ENCODE measurements at regions not wholly inside any gene's neighbourhood (a gene's known extent, or its start where the extent isn't known, plus 50 kb on each side); places are given as distances from the start of the nearest gene placed in this dataset.

DNA sequence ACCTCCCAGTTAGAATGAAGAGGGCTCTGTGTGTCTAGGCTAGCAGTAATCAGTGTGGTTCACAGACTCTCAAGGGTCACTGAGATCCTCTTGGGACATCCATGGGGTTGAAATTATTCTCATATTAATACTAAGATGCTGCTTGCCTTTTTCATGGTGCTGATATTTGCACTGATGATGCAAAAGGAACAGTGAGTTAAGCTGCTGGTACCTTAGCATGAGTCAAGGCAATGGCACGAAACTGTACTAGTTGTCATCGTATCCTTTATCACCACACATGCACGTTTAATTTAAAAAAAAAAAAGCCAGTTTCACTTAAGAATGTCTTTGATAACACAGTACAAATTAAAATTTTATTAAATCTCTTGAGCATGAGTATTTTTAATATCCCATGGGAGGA lies 151.9 kb upstream of the TANK start:
- no peaks in the 10 kb centered on the region for H3K36me3 Mint-ChIP-seq (ENCODE audit: low read depth)
- H3K27me3 Mint-ChIP-seq, result peaks cover 10% of the 10 kb centered on the region
- DNase-seq (no peak), ATAC-seq (no peak)
- no peak overlapping the region for H3K4me3 Mint-ChIP-seq
- H3K4me1 Mint-ChIP-seq, result peaks cover 3% of the 10 kb centered on the region
- H3K27ac Mint-ChIP-seq, result no peak overlapping the region
- no peaks in the 10 kb centered on the region for H3K9me3 Mint-ChIP-seq

DNA sequence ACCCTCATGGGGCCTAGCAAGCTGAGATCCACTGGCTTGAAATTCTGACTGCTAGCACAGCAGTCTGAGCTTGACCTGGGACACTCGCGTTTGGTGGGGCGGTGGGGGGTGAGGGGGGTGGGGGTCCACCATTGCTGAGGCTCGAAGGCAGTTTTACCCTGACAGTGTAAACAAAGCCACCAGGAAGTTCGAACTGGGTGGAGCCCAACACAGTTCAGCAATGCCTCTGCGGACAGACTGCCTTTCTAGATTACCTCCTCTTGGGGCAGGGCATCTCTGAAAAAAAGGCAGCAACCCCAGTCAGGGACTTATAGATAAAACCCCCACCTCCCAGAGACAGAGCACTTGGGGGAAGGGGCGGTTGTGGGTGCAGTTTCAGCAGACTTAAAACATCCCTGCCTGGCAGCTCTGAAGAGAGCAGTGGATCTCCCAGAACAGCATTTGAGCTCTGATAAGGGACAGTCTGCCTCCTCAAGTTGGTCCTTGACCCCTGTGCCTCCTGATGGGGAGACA lies 149.7 kb upstream of the TANK start:
- Mint-ChIP-seq H3K27me3 (peaks cover 3% of the 10 kb centered on the region), H3K27ac (no peak overlapping the region), H3K4me1 (no peaks in the 10 kb centered on the region), H3K9me3 (peaks cover 12% of the 10 kb centered on the region), H3K4me3 (no peak overlapping the region), H3K36me3 (ENCODE audit: low read depth) (no peaks in the 10 kb centered on the region)
- DNase-seq, result no peak
- no peak for ATAC-seq

DNA sequence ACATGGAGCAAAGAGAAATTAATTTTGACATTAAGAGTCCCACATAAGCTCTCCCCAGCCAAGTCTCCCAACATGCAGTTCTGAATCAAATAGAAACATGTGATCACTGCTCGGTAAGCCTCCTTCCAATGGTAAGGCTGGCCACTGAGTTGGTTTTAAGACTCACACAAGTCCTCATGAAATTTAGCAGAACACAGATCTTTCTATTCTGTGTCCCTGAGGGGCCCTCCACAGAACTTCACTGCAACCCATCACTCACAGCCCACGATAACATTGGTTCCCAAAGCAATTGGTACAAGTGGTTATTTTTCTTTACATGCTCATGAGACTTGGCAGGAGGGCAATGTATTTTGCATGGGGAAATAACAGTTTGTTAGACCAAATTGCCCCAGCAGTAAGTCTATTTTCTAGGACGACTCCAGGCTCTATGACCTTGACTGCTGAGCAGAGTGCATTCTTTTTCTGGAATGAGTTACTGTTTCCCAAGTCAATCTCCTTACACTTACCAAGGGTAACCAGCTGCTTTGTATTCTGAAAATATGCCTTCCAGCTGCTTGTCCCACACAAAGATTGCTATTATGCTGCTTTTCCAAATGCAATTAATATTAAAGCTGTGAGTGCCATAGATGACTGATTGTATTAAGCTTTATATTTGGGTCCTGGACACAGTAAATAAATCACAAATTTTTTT lies 142.3 kb upstream of the TANK start:
- H3K4me3 Mint-ChIP-seq, result no peak overlapping the region
- peaks cover 12% of the 10 kb centered on the region for H3K9me3 Mint-ChIP-seq
- no peak for DNase-seq
- ATAC-seq, result no peak
- no peaks in the 10 kb centered on the region for H3K27me3 Mint-ChIP-seq
- no peak overlapping the region for H3K27ac Mint-ChIP-seq
- H3K4me1 Mint-ChIP-seq, result no peaks in the 10 kb centered on the region
- H3K36me3 Mint-ChIP-seq (ENCODE audit: low read depth), result no peaks in the 10 kb centered on the region

DNA sequence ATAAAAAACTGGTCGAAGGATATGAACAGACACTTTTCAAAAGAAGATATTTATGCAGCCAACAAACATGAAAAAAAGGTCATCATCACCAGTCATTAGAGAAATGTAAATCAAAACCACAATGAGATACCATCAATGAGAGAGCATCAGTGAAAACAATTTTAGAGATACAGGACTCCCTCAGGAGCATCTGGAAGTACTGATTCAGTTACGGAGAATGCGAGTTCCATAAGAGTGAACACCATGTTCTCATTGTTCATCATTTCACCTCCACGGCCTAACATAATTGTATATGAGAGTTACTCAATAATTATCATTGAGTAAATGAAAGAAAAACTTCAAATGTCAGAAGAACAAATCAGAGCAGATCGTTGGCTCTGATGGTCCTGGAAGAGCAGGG lies 140.9 kb upstream of the TANK start:
- no peaks in the 10 kb centered on the region for H3K4me1 Mint-ChIP-seq
- no peak overlapping the region for H3K27ac Mint-ChIP-seq
- no peaks in the 10 kb centered on the region for H3K36me3 Mint-ChIP-seq (ENCODE audit: low read depth)
- peaks cover 11% of the 10 kb centered on the region for H3K9me3 Mint-ChIP-seq
- H3K27me3 Mint-ChIP-seq, result peaks cover 3% of the 10 kb centered on the region
- DNase-seq, result no peak
- H3K4me3 Mint-ChIP-seq, result no peak overlapping the region
- ATAC-seq, result no peak

DNA sequence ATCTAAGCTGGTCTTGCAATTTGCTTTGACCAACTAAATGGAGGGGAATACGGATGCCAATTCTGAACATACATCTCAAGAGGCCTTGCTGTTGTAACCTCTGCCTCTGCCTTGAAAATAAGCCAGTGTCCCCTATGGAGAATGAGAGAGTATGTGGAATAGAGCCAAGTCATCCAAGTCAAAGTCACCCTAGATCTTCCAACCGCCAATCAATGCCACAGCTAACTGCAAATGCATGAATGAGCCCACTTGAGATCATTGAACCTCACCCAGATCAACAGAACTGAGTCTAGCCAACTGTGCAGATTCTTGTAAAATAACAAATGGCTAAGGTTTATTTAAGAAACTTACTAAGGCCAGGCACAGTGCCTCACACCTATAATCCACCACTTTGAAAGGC lies 139.8 kb upstream of the TANK start:
- H3K36me3 Mint-ChIP-seq (ENCODE audit: low read depth), result no peaks in the 10 kb centered on the region
- DNase-seq (no peak), ATAC-seq (no peak)
- peaks cover 3% of the 10 kb centered on the region for H3K27me3 Mint-ChIP-seq
- H3K4me1 Mint-ChIP-seq, result no peaks in the 10 kb centered on the region
- H3K27ac Mint-ChIP-seq, result no peak overlapping the region
- no peak overlapping the region for H3K4me3 Mint-ChIP-seq
- no peaks in the 10 kb centered on the region for H3K9me3 Mint-ChIP-seq

DNA sequence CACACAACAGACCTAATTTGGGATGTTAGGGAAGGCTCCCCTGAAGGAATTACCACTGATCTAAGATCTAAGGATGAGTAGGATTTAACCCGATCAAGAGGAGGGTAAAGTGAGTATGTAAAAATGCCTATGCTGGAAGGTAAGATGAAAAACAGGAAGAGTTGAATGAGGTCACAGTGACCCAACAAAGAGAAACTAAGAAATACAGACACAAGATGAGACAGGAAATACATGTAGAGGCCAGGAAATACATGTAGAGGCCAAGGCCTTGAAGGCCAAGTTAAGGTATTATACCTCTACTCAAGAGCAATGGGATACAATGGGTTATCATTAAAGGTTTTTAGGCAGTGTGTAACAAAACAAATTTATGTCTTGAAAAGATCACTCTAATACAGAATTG lies 131.6 kb upstream of the TANK start:
- peaks cover 5% of the 10 kb centered on the region for H3K9me3 Mint-ChIP-seq
- ATAC-seq (no peak), DNase-seq (no peak)
- no peak overlapping the region for H3K27ac Mint-ChIP-seq
- H3K27me3 Mint-ChIP-seq, result peaks cover 3% of the 10 kb centered on the region
- no peaks in the 10 kb centered on the region for H3K36me3 Mint-ChIP-seq (ENCODE audit: low read depth)
- H3K4me1 Mint-ChIP-seq, result no peaks in the 10 kb centered on the region
- H3K4me3 Mint-ChIP-seq, result no peak overlapping the region

DNA sequence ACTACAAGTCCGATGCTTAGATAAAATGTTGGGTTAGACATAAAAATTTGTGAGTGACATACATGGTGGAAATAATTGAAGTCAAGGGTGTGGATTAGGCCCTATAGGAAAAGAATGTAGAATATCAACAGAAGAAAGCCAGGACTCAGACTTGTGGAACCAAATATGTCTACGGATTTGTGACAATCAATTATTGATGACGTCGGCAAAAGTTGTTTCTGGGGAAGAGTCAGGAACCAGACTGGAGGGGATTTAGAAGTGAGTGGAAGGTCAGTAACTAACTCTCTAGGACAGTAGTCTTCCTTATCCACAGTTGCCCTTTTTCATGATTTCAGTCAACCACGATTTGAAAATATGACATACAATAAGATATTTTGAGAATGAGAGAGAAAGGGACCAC lies 130.9 kb upstream of the TANK start:
- no peaks in the 10 kb centered on the region for H3K4me1 Mint-ChIP-seq
- no peaks in the 10 kb centered on the region for H3K36me3 Mint-ChIP-seq (ENCODE audit: low read depth)

DNA sequence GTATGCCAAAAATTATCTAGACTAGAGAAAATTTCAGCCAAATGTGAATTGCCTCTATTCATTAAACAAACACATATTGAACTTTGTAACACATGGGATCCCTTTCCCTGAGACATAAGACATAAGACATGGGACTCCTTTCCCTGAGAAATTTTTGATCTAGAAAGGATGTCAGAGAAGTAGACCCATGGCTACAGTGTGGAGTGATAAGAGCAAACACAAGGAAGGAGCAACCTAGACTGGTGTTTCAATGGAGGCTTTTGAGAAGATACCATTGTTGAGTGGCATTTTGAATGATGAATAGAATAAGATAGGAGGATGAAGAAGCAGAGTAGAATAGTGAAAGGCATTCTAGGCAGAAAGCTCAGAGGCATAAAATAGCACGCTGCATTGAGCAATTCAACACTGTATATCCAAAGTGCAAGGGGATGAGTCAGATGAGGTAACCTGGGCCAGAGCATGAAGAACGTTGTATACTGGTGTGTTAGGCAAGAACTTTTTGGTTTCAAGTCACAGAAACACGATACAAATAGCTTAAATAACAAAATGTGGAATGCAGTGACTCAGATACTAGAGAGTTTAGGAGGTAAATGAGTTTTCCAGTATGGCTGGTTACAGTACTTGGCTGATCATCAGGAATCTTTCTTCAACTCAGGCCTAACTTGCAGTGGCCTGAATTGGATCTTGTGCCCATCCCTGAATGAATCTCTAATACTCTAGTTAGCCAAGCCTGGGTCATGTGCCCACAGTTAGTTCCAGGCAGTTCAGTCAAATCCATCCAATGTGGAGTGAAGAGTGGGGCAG lies 129.8 kb upstream of the TANK start:
- ATAC-seq, result no peak
- H3K27me3 Mint-ChIP-seq, result no peaks in the 10 kb centered on the region
- H3K4me3 Mint-ChIP-seq, result no peak overlapping the region
- H3K4me1 Mint-ChIP-seq, result no peaks in the 10 kb centered on the region
- H3K36me3 Mint-ChIP-seq (ENCODE audit: low read depth), result no peaks in the 10 kb centered on the region
- H3K9me3 Mint-ChIP-seq, result peaks cover 11% of the 10 kb centered on the region
- no peak for DNase-seq
- H3K27ac Mint-ChIP-seq, result no peak overlapping the region

More for the DNA sequence above, 130.9 kb upstream of the TANK start:
- Mint-ChIP-seq H3K27me3 (no peaks in the 10 kb centered on the region), H3K27ac (no peak overlapping the region), H3K4me3 (no peak overlapping the region), H3K9me3 (peaks cover 5% of the 10 kb centered on the region)
- ATAC-seq (no peak), DNase-seq (no peak)

DNA sequence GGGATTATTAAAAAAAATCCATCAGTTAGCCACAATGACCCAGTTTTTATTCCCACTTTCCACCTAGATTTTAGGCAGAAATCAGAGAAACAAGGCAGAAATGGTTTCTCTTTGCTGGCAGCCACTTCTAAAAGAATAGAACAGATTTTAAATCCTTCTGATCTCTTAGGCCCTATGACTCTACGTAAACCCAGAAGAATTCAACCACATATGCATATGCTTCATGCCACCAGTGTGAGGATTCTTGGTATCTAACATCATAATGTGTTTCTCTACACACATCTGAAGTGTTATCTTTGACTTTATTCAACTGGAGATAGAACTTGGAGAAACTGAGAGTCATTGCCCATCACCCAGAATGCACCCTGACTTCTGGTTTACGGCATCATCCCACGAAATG lies 128.7 kb upstream of the TANK start:
- no peak overlapping the region for H3K4me3 Mint-ChIP-seq

DNA sequence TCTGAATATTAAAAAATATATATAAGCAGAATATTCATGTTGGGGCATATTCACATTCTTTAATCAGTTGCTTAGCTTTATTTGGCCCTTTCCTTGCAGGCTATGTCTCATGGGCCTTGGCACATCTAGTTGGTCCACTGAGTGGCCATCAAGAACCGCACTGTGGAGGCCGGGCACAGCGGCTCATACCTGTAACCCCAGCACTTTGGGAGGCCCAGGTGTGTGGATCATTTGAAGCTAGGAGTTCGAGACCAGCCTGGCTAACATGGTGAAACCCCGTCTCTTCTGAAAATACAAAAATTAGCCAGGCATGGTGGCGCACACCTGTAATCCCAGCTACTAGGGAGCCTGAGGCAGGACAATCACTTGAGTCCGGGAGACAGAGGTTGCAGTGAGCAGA lies 127.6 kb upstream of the TANK start:
- H3K4me1 Mint-ChIP-seq, result no peaks in the 10 kb centered on the region
- DNase-seq (no peak), ATAC-seq (no peak)
- no peak overlapping the region for H3K27ac Mint-ChIP-seq
- H3K27me3 Mint-ChIP-seq, result no peaks in the 10 kb centered on the region
- H3K36me3 Mint-ChIP-seq (ENCODE audit: low read depth), result no peaks in the 10 kb centered on the region
- peaks cover 14% of the 10 kb centered on the region for H3K9me3 Mint-ChIP-seq
- H3K4me3 Mint-ChIP-seq, result no peak overlapping the region

More for the DNA sequence above, 128.7 kb upstream of the TANK start:
- Mint-ChIP-seq H3K36me3 (ENCODE audit: low read depth) (no peaks in the 10 kb centered on the region), H3K27ac (no peak overlapping the region), H3K4me1 (no peaks in the 10 kb centered on the region), H3K9me3 (peaks cover 14% of the 10 kb centered on the region), H3K27me3 (no peaks in the 10 kb centered on the region)
- no peak for ATAC-seq
- DNase-seq, result no peak

DNA sequence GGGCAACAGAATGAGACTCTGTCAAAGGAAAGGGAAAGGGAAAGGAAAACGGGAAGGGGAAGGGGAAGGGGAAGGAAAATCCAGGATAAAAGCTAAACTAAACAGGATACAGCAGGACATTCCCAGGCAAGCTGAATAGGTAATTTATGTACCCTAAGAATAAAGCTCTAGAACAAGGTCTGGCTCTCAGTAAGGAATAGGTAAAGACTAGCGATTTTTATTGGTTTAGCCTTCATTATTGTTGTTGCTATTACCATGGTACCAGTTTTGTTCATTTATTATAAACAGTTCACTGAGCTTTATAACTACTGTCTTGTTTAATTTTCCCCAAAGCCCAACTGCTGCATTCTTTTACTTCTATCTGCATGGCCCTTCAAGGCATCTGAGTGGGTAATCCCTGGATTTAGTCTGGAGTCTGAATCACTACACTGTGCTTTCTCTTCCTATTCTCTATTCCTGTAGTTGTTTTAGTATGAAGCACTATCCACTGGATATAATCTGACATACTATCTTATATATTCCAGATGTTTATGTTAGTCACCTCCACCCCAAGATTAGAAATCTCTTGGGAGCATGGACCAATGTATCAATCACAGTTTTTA lies 127.1 kb upstream of the TANK start:
- Mint-ChIP-seq H3K27me3 (no peaks in the 10 kb centered on the region), H3K27ac (no peak overlapping the region), H3K9me3 (peaks cover 14% of the 10 kb centered on the region), H3K36me3 (ENCODE audit: low read depth) (no peaks in the 10 kb centered on the region), H3K4me3 (no peak overlapping the region), H3K4me1 (no peaks in the 10 kb centered on the region)
- DNase-seq (no peak), ATAC-seq (no peak)

DNA sequence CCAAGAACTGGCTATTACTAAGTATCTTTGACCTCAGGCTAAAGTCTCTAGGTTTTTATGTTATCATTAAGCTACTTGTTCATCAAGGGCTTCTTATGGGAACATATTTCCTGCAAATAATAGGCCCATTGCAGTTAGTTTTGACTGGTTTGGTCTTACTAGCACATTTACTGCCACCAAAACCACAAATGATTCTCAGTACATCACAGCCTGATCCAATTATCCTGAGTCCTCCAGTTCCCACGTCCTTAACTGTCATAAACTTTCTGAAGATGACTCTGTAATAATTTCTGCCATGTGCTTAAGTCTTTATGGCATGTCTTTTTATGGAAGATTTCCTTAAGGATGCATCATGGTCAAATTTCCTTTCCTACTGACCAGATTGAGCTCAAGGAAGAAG lies 123.3 kb upstream of the TANK start:
- Mint-ChIP-seq H3K27me3 (no peaks in the 10 kb centered on the region), H3K4me3 (no peak overlapping the region), H3K4me1 (no peaks in the 10 kb centered on the region), H3K9me3 (peaks cover 9% of the 10 kb centered on the region), H3K36me3 (ENCODE audit: low read depth) (no peaks in the 10 kb centered on the region), H3K27ac (no peak overlapping the region)
- ATAC-seq, result no peak
- no peak for DNase-seq

DNA sequence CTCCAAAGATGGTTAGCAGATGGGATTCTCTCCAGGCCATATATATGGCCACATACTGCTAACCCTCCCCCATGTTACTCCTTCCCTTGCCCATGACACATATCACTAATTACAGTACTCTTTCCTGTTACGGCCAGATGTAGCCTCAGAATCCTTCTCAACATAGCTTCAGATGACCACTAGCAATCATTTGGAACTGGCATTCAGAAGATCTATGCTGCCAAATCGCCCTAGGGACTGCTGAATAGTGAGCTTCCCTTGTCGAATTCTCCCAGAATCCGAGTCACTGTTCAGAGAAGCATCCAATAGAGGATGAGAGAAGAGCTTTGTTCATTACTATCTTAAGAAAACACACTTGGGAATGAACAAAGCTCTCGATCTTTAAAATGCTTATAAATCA lies 121.2 kb upstream of the TANK start:
- H3K27me3 Mint-ChIP-seq, result peaks cover 3% of the 10 kb centered on the region
- H3K4me1 Mint-ChIP-seq, result no peaks in the 10 kb centered on the region
- no peak overlapping the region for H3K27ac Mint-ChIP-seq
- H3K9me3 Mint-ChIP-seq, result peaks cover 9% of the 10 kb centered on the region
- DNase-seq (no peak), ATAC-seq (no peak)
- no peak overlapping the region for H3K4me3 Mint-ChIP-seq
- no peaks in the 10 kb centered on the region for H3K36me3 Mint-ChIP-seq (ENCODE audit: low read depth)

DNA sequence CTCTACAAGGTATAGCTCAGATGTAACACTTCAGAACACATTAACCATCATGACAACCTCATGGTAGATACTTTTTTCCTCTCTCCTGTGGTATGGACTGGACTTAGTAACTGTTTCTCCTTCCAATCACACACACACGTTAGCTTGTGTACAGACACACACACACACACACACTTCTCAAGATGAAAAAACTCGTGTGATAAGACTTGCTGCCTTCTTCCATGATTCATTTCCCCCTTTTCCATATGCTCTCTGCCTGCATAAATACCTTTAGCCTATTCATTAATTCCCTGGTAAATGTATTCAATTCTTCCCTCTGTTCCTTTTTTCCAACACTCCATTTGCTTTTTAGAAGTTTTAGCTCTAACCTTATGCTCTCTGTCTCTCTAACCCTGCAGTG lies 118.9 kb upstream of the TANK start:
- H3K4me3 Mint-ChIP-seq, result no peak overlapping the region

More for the DNA sequence above, 118.9 kb upstream of the TANK start:
- Mint-ChIP-seq H3K27ac (no peak overlapping the region), H3K4me1 (no peaks in the 10 kb centered on the region), H3K27me3 (peaks cover 7% of the 10 kb centered on the region), H3K9me3 (no peaks in the 10 kb centered on the region), H3K36me3 (ENCODE audit: low read depth) (no peaks in the 10 kb centered on the region)
- ATAC-seq, result no peak
- no peak for DNase-seq

Data from activated naive CD8-positive, alpha-beta T cell treated with anti-CD3 and anti-CD28 coated beads, Interleukin-2, amount 50 U/mL, for 24 hours (primary cell).